Cardiac muscle cell (in vitro differentiated cells and primary cell): ENCODE measurements at regions not wholly inside any gene's neighbourhood (a gene's known extent, or its start where the extent isn't known, plus 50 kb on each side); places are given as distances from the start of the nearest gene placed in this dataset.
A peak's percentile ranks its signal among the peaks of the same experiment; 100 is the strongest.

ENCODE experiments used
- DNase-seq, 2 donors: peaks; one replicate each; pipeline versions ENCODE4 v3.0.0 to v3.0.0-alpha.2; 2010 to 2017; ENCODE audit warnings: low read depth in 1 of 2, low spot score in 1 of 2
- H3K27ac ChIP-seq: fragments of 200-600 bp; sonication (generic); 2 replicates; pipeline ENCODE4 v1.5.1; 2016
- H3K27me3 ChIP-seq: fragments of 200-600 bp; sonication (generic); 2 replicates; pipeline ENCODE4 v1.6.0; 2016; ENCODE audit warnings: control low read depth
- H3K36me3 ChIP-seq: fragments of 200-600 bp; sonication (generic); 2 replicates; pipeline ENCODE4 v1.5.1; 2016; ENCODE audit warnings: control low read depth
- H3K4me1 ChIP-seq: fragments of 200-600 bp; sonication (generic); 2 replicates; pipeline ENCODE4 v1.8.1; 2017; ENCODE audit warnings: low read depth, mild to moderate bottlenecking, mixed run types
- H3K4me3 ChIP-seq: fragments of 200-600 bp; sonication (generic); 2 replicates; pipeline ENCODE4 v1.5.1; 2016; ENCODE audit warnings: mild to moderate bottlenecking
- H3K9me3 ChIP-seq: fragments of 200-600 bp; sonication (generic); 2 replicates; pipeline ENCODE4 v1.5.1; 2017; ENCODE audit warnings: low read depth, mild to moderate bottlenecking, control low read depth
- CTCF ChIP-seq: IDR thresholded peaks from 2 replicates; pipeline ENCODE4 v1.5.1; 2012; ENCODE audit warnings: low read depth, mild to moderate bottlenecking, low read length

DNA sequence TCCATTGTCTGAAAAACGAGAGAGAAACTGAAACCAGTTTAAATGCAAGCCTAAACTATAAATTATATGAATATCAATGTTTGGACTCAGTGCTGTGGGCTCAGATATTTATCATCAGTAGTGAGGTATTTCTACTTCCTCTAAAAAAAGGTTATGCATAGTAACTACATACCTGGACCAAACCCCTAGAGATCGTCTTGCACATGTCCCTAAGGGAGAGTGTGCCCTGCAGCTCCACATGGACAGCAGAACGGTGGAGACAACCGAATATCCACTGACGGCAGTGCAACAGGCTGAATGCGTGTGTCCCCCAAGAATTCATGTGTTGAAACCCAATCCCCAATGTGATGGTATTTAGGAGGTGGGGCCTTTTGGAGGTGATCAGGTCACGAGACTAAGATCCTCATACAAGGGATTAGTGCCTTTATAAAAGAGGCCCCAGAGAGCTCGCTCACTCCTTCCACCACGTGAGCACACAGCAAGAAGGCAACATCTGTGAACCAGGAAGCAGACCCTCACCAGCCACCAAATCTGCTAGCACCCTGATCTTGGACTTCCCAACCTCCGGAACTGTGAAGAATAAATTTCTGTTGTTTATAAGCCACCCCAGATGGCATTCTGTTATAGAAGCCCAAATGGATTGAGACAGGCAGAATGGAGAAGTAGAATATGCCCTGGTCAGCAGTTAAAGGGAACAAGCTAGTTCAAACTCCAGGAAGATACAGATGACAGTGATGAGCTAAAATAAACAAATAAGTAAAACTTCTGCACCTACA, 208.4 kb downstream of the ANAPC1 start:
- H3K27ac ChIP-seq, result no peak overlapping the region
- no peak for TF ChIP-seq CTCF
- no peaks in the 10 kb centered on the region for H3K36me3 ChIP-seq
- H3K4me1 ChIP-seq, result peaks cover 34% of the 10 kb centered on the region
- H3K9me3 ChIP-seq, result no peaks in the 10 kb centered on the region
- H3K27me3 ChIP-seq, result no peaks in the 10 kb centered on the region
- no peak for DNase-seq
- no peak overlapping the region for H3K4me3 ChIP-seq

GRCh38 chr2:111676291-111676822, 207.6 kb downstream of the ANAPC1 start:
- Histone ChIP-seq H3K27ac (no peak overlapping the region), H3K9me3 (no peaks in the 10 kb centered on the region), H3K4me3 (no peak overlapping the region), H3K4me1 (peaks cover 27% of the 10 kb centered on the region), H3K27me3 (no peaks in the 10 kb centered on the region), H3K36me3 (no peaks in the 10 kb centered on the region)
- peak in 1 of 2 donors; percentile 38 for DNase-seq
- TF ChIP-seq CTCF, result no peak

GRCh38 chr2:111678161-111678560, 205.8 kb downstream of the ANAPC1 start:
- H3K27ac ChIP-seq, result peak overlapping the region; percentile 12
- H3K4me1 ChIP-seq, result peaks cover 27% of the 10 kb centered on the region
- H3K9me3 ChIP-seq, result no peaks in the 10 kb centered on the region
- no peaks in the 10 kb centered on the region for H3K27me3 ChIP-seq
- no peak for TF ChIP-seq CTCF
- H3K36me3 ChIP-seq, result no peaks in the 10 kb centered on the region
- peak in 1 of 2 donors; percentile 48 for DNase-seq
- H3K4me3 ChIP-seq, result no peak overlapping the region

DNA sequence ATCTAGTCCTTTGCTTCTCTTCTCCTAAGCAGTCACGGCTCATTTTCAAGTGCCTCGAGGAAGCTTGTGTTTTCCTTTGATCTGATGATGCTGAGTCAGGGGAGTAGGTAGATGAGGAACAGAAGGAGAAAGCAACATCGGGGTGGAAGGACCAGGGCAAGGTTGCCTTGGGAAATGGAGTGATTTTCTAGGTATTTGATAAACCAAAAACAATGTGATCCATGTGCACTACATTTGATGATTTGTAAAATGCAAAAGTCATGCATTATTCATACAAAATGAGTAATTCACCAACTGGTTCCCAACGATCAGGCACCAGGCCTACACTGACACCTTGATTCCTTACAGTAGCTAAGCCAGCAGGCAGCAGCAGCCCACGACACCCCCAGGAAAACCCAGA, 205.3 kb downstream of the ANAPC1 start:
- no peak for DNase-seq
- no peak for TF ChIP-seq CTCF

DNA sequence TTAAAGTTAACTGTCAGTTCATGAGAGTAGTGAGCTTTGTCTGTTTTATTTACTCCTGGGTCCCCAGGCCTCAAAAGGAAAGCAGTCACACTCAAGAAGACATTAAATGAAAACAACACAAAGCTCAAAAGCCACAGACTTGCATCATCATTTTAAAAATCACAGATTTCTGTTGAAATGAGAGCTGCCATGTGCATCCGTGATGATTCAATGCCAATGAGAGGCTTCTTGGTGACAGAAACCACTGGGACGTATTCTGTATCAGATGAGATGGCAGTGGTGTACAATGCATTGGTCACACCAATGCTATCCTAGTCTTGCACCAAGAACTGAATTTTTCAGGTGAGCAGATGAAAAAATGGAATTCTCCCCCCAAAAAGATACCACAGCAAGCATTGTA, 204.8 kb downstream of the ANAPC1 start:
- H3K36me3 ChIP-seq, result no peaks in the 10 kb centered on the region
- DNase-seq, result peak in 1 of 2 donors; percentile 24
- no peak for TF ChIP-seq CTCF
- no peak overlapping the region for H3K27ac ChIP-seq
- no peak overlapping the region for H3K4me3 ChIP-seq
- H3K9me3 ChIP-seq, result no peaks in the 10 kb centered on the region
- H3K27me3 ChIP-seq, result no peaks in the 10 kb centered on the region
- peaks cover 18% of the 10 kb centered on the region for H3K4me1 ChIP-seq

More for the DNA sequence above, 205.3 kb downstream of the ANAPC1 start:
- H3K9me3 ChIP-seq, result no peaks in the 10 kb centered on the region
- no peaks in the 10 kb centered on the region for H3K36me3 ChIP-seq
- H3K4me3 ChIP-seq, result no peak overlapping the region
- H3K4me1 ChIP-seq, result peaks cover 23% of the 10 kb centered on the region
- H3K27ac ChIP-seq, result peak overlapping the region; percentile 12
- H3K27me3 ChIP-seq, result no peaks in the 10 kb centered on the region
